Heart left ventricle (tissue), 16 donors: ENCODE measurements at regions not wholly inside any gene's neighbourhood (a gene's known extent, or its start where the extent isn't known, plus 50 kb on each side); places are given as distances from the start of the nearest gene placed in this dataset.

Experiments
- ATAC-seq, 4 donors: fragments of 200-7000 bp; cut with Tn5 transposase; one replicate each; pipeline ENCODE4 v1.9.1; 2020 to 2022; ENCODE audit warnings: moderate library complexity in 4 of 4, mild to moderate bottlenecking in 3 of 4, moderate number of reproducible peaks in 1 of 4
- DNase-seq, 5 donors: peaks; one replicate each; pipeline ENCODE4 v3.0.0-alpha.2; 2020
- H3K27ac ChIP-seq, 12 donors: fragments of 200-600 bp; sonication (generic) in 4 of 12; one replicate each; pipeline versions ENCODE4 v1.5.0 to v1.8.0; 2016 to 2022; ENCODE audit warnings: mild to moderate bottlenecking in 2 of 12
- H3K27me3 ChIP-seq, 9 donors: fragments of 200-600 bp; sonication (generic) in 2 of 9; one replicate each; pipeline versions ENCODE4 v1.5.1 to v1.8.0; 2016 to 2022; ENCODE audit warnings: mild to moderate bottlenecking in 3 of 9
- H3K36me3 ChIP-seq, 9 donors: fragments of 200-600 bp; sonication (generic) in 2 of 9; one replicate each; pipeline versions ENCODE4 v1.5.0 to v1.8.0; 2018 to 2022; ENCODE audit warnings: mild to moderate bottlenecking in 2 of 9
- H3K4me1 ChIP-seq, 12 donors: fragments of 200-600 bp; sonication (generic) in 4 of 12; one replicate each; pipeline versions ENCODE4 v1.5.0 to v1.8.0; 2016 to 2022; ENCODE audit warnings: mild to moderate bottlenecking in 3 of 12
- H3K4me3 ChIP-seq, 12 donors: fragments of 200-600 bp; sonication (generic) in 4 of 12; one replicate each; pipeline versions ENCODE4 v1.5.0 to v1.8.0; 2017 to 2022; ENCODE audit warnings: mild to moderate bottlenecking in 9 of 12, moderate library complexity in 4 of 12
- H3K9me3 ChIP-seq, 12 donors: fragments of 200-600 bp; sonication (generic) in 4 of 12; one replicate each; pipeline versions ENCODE4 v1.5.0 to v1.8.0; 2016 to 2022; ENCODE audit warnings: mild to moderate bottlenecking in 1 of 12
- POLR2A ChIP-seq, 2 donors: fragments of 450-650 bp; IDR thresholded peaks; one replicate each; pipeline ENCODE4 v1.6.1; 2017; ENCODE audit warnings: antibody characterized with exemption in 2 of 2, mild to moderate bottlenecking in 2 of 2, moderate library complexity in 2 of 2
- WGBS, 4 donors: extraction: QIAGEN DNeasy Blood & Tissue Kit in 2 of 4; methylation state at CpG; one replicate each; pipeline versions ENCODE4 v1.1.5 to v1.1.7; 2013 to 2018; 5-methylcytosine and 5-hydroxymethylcytosine counted together
- intact Hi-C, 10 donors: fragments of 100-400 bp; cut with DNase I; formaldehyde crosslinking; loops; one replicate each; pipeline versions ENCODE4 v1.11.1 to v1.14.2; 2022
- TF ChIP-seq, protein P1 (sequence below), 12 donors: fragments of 200-600 bp; sonication (generic) in 4 of 12; IDR thresholded peaks; one replicate each; pipeline versions ENCODE4 v1.5.0 to v1.8.0; 2018 to 2022; ENCODE audit warnings: antibody characterized with exemption in 12 of 12, mild to moderate bottlenecking in 5 of 12
- donor health status: ischemic (EF 13 %, LVEDD 7.1; RV severe dilation, severe dysfunction).
- donor health status: healthy with polysubstance abuse.
- donor health status: DM: no; HTN: yes; CAD: no.
- donor health status: DM: no; HTN: no; CAD: no.
- donor health status: ischemic (EF 25% LVEDD 6.9; RV normal size, moderate dysfunction).
- donor health status: ischemic (EF 25% LVEDD 5.7; RV mildly dilated, moderate dysfunction).
- donor health status: healthy.
- donor health status: DM: yes; HTN: yes; CAD: no.
- donor health status: ischemic (EF 35%, LVEDD 5.7; RV mildly dilated, moderate dysfunction).
- donor health status: nonischemic (EF 11% LVEDD 7.7; RV severe dilation, severe dysfunction).
- donor health status: DM: yes; HTN: yes; CAD: no.
- donor health status: PGD.
- donor health status: ischemic (EF 29% LVEDD 5.4; RV normal size, mild dysfunction).
- donor health status: nonischemic (EF 23%, LVEDD 6.1; RV moderate dilation, normal function).

DNA sequence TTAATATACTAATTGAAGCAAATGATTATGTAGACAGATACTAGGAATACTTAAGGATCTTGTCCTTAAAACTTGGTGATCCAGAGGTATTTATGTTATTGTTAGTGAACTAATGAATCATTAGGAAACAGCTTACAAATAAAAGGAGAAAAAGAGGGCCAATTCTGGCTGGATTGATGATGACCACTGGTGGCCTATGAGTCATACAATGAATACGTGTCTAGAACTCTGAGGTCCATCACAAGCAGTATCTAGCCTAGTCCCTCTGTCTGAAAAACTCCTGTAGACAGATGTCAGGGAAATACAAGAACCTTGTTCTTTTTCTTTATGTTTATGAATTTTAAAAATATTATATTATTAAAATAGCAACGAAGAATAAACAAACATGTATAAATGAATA, 51.7 kb upstream of the RTL1 start:
- no peak for TF ChIP-seq POLR2A (IDR thresholded peaks at IDR 0.05)
- TF ChIP-seq, protein P1, sequence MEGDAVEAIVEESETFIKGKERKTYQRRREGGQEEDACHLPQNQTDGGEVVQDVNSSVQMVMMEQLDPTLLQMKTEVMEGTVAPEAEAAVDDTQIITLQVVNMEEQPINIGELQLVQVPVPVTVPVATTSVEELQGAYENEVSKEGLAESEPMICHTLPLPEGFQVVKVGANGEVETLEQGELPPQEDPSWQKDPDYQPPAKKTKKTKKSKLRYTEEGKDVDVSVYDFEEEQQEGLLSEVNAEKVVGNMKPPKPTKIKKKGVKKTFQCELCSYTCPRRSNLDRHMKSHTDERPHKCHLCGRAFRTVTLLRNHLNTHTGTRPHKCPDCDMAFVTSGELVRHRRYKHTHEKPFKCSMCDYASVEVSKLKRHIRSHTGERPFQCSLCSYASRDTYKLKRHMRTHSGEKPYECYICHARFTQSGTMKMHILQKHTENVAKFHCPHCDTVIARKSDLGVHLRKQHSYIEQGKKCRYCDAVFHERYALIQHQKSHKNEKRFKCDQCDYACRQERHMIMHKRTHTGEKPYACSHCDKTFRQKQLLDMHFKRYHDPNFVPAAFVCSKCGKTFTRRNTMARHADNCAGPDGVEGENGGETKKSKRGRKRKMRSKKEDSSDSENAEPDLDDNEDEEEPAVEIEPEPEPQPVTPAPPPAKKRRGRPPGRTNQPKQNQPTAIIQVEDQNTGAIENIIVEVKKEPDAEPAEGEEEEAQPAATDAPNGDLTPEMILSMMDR (IDR thresholded peaks at IDR 0.05): no peak

DNA sequence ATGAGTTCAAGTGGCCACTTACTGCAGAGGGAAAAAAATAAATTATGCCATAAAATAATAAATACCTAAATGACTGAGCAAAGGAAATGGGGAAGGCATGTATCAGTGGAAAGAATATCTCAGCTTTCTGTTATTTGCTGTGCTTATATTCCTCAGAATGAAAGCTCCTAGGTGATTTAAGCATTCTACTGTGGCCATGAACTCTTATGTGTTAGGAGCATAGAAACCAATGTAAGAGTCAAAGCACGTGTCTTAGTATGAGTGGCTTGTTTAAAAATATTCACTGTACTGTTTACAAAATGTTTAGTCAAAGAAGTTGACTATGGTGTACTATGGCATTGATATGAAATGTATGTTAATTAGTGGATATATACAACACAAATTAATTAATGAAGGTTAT, 59.0 kb upstream of the RTL1 start:
- Histone ChIP-seq H3K4me1 (no peaks in the 10 kb centered on the region), H3K9me3 (no peaks in the 10 kb centered on the region), H3K27me3 (no peaks in the 10 kb centered on the region), H3K36me3 (peaks cover 0 to 8% (median 0%) of the 10 kb centered on the region in 9 donors), H3K4me3 (no peak overlapping the region), H3K27ac (no peak overlapping the region)
- no peak for TF ChIP-seq POLR2A (IDR thresholded peaks at IDR 0.05)
- TF ChIP-seq, protein P1 (IDR thresholded peaks at IDR 0.05): no peak
- DNase-seq (no peak), ATAC-seq (no peak)
- intact Hi-C loops: no loop called here
- WGBS, 4 donors: 0 to 65% (median 37%) methylated on average over 1 of the region's 1 CpG

More for the DNA sequence above, 51.7 kb upstream of the RTL1 start:
- WGBS, 4 donors: 55 to 63% (median 57%) methylated on average over 2 of the region's 2 CpGs
- ATAC-seq: no peak
- DNase-seq: no peak
- intact Hi-C loops: no loop called here
- Histone ChIP-seq H3K27ac (no peak overlapping the region), H3K9me3 (no peaks in the 10 kb centered on the region), H3K4me1 (no peaks in the 10 kb centered on the region), H3K27me3 (no peaks in the 10 kb centered on the region), H3K4me3 (no peak overlapping the region), H3K36me3 (peaks cover 0 to 5% (median 0%) of the 10 kb centered on the region in 9 donors)

DNA sequence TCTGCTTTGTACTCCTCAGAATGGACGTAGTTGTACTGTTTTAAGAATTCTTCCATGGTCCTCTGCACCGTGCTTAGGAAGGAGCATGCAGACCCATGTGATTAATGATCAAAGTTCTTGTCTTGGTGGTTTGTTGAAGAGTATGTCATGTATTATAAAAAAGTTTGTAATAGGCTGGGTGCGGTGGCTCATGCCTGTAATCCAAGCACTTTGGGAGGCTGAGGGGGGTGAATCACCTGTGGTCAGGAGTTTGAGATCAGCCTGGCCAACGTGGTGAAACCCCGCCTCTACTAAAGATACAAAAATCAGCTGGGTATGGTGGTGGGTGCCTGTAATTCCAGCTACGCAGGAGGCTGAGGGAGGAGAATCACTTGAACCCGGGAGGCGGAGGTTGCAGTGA, 61.8 kb upstream of the RTL1 start:
- no peak for DNase-seq
- Histone ChIP-seq H3K27me3 (no peaks in the 10 kb centered on the region), H3K9me3 (no peaks in the 10 kb centered on the region), H3K4me3 (no peak overlapping the region), H3K36me3 (peaks cover 0 to 9% (median 0%) of the 10 kb centered on the region in 9 donors), H3K4me1 (no peaks in the 10 kb centered on the region), H3K27ac (no peak overlapping the region)
- intact Hi-C loops: no loop called here
- ATAC-seq: no peak
- WGBS, 4 donors: 84 to 90% (median 87%) methylated on average over 8 of the region's 8 CpGs
- TF ChIP-seq, protein P1 (IDR thresholded peaks at IDR 0.05): no peak

DNA sequence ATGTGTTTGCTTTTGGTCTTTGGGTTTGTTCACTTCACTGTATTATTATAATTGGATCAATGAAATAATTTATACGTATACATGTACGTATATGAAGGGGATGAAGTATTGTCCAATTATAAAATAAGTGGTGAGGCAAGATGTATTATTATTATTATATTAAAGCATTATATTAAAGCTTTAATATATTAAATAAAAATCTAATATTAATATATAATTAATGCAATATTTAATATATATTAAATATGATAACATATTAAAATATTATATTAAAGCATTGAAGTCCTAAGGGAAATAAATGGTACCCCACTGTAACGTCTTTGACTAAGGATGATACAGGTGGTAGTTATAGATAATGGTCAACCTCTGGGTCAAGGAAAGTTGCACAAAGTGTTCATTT, 63.7 kb upstream of the RTL1 start:
- no peak for TF ChIP-seq POLR2A (IDR thresholded peaks at IDR 0.05)
- TF ChIP-seq, protein P1 (IDR thresholded peaks at IDR 0.05): no peak
- 71 to 89% (median 78%) methylated on average over 3 of the region's 3 CpGs for WGBS, 4 donors
- no peak for DNase-seq
- no peak for ATAC-seq
- intact Hi-C loops: no loop called here
- Histone ChIP-seq H3K4me3 (no peak overlapping the region), H3K27ac (no peak overlapping the region), H3K27me3 (no peaks in the 10 kb centered on the region), H3K36me3 (peaks cover 0 to 5% (median 0%) of the 10 kb centered on the region in 9 donors), H3K4me1 (no peaks in the 10 kb centered on the region), H3K9me3 (no peaks in the 10 kb centered on the region)
